ENCODE measurements at regions not wholly inside any gene's neighbourhood (a gene's known extent, or its start where the extent isn't known, plus 50 kb on each side); places are given as distances from the start of the nearest gene placed in this dataset.

DNA sequence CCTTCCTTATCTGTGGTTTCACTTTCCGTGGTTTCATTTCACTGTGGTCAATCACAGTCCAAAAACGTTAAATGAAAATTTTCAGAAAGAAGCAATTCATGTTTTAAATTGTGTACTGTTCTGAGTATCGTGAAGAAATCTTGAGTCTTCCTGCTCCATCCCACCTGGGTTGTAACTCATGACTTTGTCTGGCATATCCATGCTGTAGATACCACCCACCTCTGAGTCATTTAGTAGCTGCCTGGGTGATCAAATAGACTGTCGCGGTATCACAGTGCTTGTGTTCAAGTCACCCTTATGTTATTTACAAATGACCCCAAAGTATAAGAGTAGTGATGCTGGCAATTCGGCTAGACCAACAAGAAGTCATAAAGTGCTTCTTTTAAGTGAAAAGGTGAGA is 521.2 kb downstream of the AACS start:
- TF ChIP-seq, protein P1, sequence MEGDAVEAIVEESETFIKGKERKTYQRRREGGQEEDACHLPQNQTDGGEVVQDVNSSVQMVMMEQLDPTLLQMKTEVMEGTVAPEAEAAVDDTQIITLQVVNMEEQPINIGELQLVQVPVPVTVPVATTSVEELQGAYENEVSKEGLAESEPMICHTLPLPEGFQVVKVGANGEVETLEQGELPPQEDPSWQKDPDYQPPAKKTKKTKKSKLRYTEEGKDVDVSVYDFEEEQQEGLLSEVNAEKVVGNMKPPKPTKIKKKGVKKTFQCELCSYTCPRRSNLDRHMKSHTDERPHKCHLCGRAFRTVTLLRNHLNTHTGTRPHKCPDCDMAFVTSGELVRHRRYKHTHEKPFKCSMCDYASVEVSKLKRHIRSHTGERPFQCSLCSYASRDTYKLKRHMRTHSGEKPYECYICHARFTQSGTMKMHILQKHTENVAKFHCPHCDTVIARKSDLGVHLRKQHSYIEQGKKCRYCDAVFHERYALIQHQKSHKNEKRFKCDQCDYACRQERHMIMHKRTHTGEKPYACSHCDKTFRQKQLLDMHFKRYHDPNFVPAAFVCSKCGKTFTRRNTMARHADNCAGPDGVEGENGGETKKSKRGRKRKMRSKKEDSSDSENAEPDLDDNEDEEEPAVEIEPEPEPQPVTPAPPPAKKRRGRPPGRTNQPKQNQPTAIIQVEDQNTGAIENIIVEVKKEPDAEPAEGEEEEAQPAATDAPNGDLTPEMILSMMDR (IDR thresholded peaks at IDR 0.05; ENCODE audit: insufficient read depth, low read length, poor library complexity, severe bottlenecking) = no peak
- TF ChIP-seq EZH2phosphoT487 (conservative IDR thresholded peaks at IDR 0.05; ENCODE audit: low read length) = no peak
